ENCODE measurements at regions not wholly inside any gene's neighbourhood (a gene's known extent, or its start where the extent isn't known, plus 50 kb on each side); places are given as distances from the start of the nearest gene placed in this dataset.

DNA sequence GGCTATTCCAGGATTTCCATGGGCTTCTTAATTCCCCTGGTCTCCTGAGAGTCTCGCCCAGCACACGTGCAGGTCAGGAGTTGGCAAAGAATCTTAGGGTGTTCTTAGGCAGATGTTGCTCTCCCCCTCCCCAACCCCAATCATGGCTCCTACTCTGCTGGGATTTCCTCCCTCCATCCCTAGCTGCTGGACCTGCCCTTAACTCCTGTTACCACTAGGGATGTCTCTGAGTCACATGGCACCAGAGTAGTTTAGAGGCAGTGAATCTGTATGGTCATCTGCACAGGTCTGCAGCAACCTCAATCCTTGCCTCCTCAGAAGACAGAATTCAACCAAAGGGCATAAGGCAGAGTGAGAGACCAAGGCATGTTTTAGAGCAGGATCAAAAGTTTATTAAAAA is 51.8 kb upstream of the CHST3 start:
- no peak for DNase-seq

DNA sequence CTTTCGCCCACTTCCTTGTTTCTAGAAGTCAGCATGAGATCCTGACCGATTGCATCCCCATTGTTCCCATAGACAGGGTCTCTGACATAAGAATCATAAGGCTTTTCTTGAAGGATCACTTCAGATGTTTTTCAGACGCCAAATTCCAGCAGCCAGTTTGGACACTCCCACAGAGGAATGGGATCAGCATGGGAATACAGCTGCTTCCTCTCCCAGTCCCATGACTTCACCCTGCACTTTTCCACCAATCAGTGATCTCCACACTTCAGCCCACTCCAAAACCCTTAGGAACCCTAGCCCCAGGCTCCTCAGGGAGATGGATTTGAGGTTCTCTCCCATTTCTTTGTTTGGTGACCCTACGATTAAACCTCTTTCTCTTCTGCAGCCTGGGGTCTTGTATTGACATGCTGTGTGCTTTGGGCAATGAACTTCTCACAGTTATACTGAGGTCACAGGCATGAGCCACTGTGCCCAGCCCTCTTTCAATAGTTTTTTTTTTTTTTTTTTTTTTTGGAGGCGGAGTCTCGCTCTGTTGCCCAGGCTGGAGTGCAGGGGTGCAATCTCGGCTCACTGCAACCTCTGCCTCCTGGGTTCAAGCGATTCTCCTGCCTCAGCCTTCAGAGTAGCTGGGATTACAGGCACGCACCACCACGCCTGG is 52.8 kb upstream of the CHST3 start:
- DNase-seq, result no peak

DNA sequence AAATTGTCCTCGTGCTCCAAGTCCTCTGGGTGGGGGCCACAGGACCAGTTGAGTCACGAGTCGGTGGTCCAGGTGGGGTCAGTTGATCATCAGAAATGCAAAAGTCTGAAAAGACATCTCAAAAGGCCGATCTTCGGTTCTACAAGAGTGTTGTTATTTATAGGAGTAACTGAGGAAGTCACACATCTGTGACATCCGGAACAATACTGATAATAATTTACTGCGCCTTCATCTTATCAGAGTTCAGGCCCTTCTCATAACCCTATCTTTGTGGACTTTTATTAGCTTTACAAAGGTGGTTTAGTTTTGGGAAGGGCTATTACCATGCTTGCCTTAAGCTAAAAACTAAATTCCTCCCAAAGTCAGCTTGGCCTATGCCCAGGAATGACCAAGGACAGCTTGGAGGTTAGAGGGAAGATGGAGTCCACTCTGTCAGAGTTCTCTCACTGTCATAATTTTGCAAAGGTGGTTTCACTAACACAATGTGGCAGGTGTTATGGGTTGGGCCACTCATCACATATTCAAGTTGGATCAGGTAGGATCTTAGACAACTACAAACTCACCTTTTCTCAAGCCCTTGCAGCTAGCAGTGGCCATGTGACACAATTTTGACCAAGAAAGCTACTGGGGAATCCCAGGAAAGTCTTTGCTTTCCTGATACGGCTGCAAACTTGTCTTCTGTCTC is 54.7 kb upstream of the CHST3 start:
- DNase-seq, result no peak

DNA sequence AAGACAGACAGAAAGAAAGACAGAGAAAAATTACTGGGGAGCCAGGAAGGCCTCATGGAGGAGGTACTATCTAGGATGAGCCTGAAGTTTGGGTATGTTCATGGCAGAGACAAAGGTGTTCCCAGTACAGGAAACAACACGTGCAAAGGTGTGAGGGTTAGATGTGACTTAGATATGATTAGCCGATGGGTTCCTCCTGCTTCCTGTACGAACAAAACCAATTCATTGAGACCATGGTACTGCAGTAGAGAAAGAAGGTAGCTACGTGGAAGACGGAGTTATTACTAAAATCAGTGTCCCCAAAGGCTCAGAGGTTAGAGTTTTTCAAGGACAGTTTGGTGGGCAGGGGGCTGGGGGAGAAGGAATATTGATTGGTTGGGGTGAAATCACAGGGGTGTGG is 55.2 kb upstream of the CHST3 start:
- no peak for DNase-seq

DNA sequence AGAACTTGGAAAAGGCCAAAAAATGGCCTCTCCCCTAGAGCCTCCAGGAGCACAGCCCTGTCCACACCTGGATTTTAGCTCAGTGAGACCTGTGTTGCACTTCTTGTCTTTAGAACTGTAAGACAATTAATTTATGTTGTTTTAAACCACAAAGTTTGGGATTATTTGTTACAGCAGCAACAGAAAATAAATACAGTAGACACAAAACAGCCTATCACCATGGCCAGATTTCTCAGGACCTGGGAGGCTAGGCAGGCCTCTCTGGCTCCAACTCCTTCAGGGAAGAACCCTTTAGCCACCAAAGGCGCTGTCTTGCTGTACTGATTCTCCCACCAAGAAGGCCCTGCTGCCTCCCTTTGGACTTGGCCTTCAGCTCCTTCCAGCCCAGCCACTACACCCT is 54.1 kb upstream of the PSAP start:
- no peak for DNase-seq

DNA sequence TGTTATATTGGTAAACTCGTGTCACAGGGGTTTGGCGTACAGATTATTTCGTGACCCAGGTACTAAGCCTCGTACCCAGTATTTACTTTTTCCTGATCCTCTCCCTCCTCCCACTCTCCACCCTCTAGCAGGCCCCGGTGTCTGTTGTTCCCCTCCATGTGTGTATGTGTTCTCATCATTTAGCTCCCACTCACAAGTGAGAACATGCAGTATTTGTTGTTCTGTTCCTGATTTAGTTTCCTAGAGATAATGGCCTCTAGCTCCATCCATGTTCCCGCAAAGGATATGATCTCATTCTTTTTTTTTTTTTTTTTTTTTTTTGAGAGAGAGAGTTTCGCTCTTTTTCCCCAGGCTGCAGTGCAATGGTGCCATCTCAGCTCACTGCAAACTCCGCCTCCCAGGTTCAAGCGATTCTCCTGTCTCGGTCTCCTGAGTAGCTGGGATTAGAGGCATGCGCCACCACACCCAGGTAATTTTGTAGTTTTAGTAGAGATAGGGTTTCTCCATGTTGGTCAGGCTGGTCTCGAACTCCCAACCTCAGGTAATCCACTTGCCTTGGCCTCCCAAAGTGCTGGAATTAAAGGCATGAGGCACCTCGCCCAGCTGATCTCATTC is 52.7 kb upstream of the PSAP start:
- DNase-seq, result peak; percentile 50

DNA sequence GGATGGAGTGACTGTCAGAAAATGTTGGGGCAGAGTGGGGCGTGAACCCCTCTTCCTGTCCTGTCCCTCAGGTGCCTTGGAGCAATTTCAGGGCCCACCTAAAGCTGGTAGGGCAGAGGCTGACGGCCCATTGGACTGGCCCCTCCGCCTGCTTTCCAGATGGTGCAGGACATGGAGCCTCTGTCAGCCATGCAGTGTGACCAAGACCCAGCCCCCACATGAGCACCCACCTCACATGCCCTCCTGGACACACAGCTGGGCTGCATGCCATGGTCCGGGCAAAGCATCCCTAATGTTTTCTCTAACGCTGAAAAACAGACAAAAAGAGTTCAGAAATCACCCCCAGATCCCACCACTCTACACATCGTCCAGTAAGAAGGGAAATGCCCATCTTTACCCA is 51.3 kb upstream of the PSAP start:
- no peak for DNase-seq
